NB4 (cell line): ENCODE measurements at regions not wholly inside any gene's neighbourhood (a gene's known extent, or its start where the extent isn't known, plus 50 kb on each side); places are given as distances from the start of the nearest gene placed in this dataset.

ENCODE experiments used
- CTCF ChIP-seq: IDR thresholded peaks from one replicate; pipeline ENCODE4 v1.5.1; 2012; ENCODE audit warnings: low read depth, low read length
- MAX ChIP-seq: IDR thresholded peaks from 2 replicates; pipeline ENCODE4 v1.6.1; 2011; ENCODE audit warnings: low read depth, low read length

DNA sequence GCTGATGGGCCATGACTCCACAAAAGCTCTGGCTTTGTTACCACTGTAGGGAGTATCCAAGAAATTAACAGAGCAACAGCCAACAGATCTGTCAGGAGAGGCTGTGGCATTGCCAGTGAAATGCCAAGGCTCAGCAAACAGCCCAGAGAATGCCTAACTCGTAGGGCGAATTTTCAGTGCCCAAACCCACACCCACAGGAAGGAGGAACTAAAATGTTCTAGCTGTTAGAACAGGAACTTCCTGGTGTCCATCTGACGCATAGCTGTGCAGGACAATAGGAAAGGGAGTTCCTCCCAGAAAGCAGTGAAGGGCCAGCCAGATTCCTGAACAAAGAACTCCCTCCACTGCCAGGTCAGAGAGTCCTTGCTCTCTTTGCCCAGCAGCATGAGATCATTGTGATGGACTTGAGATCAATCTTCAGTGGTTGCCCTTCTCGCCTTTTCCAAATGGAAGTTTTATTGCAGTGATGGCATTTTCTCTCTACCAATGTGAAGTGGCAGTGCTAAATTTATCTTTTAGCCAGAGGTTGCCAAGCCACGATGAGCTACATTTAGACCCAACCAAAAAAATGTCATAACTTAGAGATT, 224.2 kb upstream of the STARD13 start:
- no peak for TF ChIP-seq CTCF
- no peak for TF ChIP-seq MAX
